ENCODE measurements at regions not wholly inside any gene's neighbourhood (a gene's known extent, or its start where the extent isn't known, plus 50 kb on each side); places are given as distances from the start of the nearest gene placed in this dataset.
"Not testable (repeated sequence)": the region's sequence is repeated elsewhere in the genome, so short reads cannot be mapped to it uniquely, and the experiment has no call there.

DNA sequence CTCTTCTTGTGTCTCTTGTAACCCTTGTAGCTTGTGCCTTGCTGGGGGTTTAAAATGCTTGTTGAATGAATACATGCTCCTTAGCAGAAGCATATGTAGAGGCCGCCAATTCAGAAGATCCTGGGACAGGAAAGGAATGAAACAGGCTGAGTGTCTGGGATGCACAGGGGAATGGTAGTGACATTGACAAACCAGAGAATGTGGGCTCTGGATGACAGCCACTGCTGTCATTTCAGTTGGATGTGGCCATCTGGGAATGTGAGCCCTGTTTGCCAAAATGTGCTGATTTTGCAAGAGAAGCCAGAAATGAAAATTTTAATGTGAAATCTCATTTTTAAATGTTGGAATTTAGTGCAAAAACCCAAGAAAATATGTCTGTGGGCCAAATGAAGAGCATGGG, 136.8 kb downstream of the DACT1 start:
- Histone ChIP-seq H3K79me2 (ENCODE audit: low read depth) (no peaks in the 10 kb centered on the region), H3K9ac (no peak overlapping the region), H3K9me3 (ENCODE audit: low read depth) (no peaks in the 10 kb centered on the region), H2AFZ (replicated peaks) (no peak overlapping the region), H3K27ac (no peak overlapping the region), H3K4me1 (peaks cover 43% of the 10 kb centered on the region), H3K27me3 (no peaks in the 10 kb centered on the region), H3K4me3 (no peak overlapping the region), H4K20me1 (ENCODE audit: low read depth) (no peaks in the 10 kb centered on the region), H3K4me2 (no peak overlapping the region), H3K36me3 (no peaks in the 10 kb centered on the region), H3F3A (ENCODE audit: low read depth) (peaks cover 23% of the 10 kb centered on the region)
- Mint-ChIP-seq H3K4me3 (no peak overlapping the region), H3K9me3 (peaks cover 6% of the 10 kb centered on the region), H3K27me3 (ENCODE audit: insufficient read depth, low read depth) (peaks cover 7% of the 10 kb centered on the region), H3K27ac (no peak overlapping the region), H3K4me1 (peaks cover 64% of the 10 kb centered on the region), H3K36me3 (no peaks in the 10 kb centered on the region)
- no peak for TF ChIP-seq EZH2phosphoT487 (IDR thresholded peaks at IDR 0.05)
- TF ChIP-seq, protein P1, sequence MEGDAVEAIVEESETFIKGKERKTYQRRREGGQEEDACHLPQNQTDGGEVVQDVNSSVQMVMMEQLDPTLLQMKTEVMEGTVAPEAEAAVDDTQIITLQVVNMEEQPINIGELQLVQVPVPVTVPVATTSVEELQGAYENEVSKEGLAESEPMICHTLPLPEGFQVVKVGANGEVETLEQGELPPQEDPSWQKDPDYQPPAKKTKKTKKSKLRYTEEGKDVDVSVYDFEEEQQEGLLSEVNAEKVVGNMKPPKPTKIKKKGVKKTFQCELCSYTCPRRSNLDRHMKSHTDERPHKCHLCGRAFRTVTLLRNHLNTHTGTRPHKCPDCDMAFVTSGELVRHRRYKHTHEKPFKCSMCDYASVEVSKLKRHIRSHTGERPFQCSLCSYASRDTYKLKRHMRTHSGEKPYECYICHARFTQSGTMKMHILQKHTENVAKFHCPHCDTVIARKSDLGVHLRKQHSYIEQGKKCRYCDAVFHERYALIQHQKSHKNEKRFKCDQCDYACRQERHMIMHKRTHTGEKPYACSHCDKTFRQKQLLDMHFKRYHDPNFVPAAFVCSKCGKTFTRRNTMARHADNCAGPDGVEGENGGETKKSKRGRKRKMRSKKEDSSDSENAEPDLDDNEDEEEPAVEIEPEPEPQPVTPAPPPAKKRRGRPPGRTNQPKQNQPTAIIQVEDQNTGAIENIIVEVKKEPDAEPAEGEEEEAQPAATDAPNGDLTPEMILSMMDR (IDR thresholded peaks at IDR 0.05): no peak
- TF ChIP-seq EZH2 (IDR thresholded peaks at IDR 0.05): no peak
- DNase-seq (ENCODE audit: low spot score): no peak

DNA sequence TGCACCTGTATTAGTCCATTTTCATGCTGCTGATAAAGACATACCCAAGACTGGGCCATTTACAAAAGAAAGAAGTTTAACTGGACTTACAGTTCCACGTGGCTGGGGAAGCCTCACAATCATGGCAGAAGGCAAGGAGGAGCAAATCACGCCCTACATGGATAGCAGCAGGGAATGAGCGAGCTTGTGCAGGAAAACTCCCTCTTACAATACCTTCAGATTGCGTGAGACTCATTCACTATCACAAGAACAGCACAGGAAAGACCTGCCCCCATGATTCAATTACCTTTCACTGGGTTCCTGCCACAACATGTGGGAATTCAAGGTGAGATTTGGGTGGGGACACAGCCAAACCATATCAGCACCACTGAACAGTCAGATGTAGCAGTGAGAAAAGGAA, 137.4 kb downstream of the DACT1 start:
- H3K4me3 ChIP-seq; DNase-seq (ENCODE audit: low spot score); H3K4me2 ChIP-seq; H3K27me3 Mint-ChIP-seq (ENCODE audit: insufficient read depth, low read depth); H3K36me3 ChIP-seq; H3K9me3 Mint-ChIP-seq; H3K36me3 Mint-ChIP-seq; H3K9me3 ChIP-seq (ENCODE audit: low read depth); H3K79me2 ChIP-seq (ENCODE audit: low read depth); H3K27ac ChIP-seq; H3K27me3 ChIP-seq; H3K4me3 Mint-ChIP-seq; H4K20me1 ChIP-seq (ENCODE audit: low read depth); H3K9ac ChIP-seq; H2AFZ ChIP-seq (replicated peaks): not testable (repeated sequence)
- peaks cover 37% of the 10 kb centered on the region for H3K4me1 ChIP-seq
- Mint-ChIP-seq H3K27ac (peak overlapping the region; percentile 28), H3K4me1 (peaks cover 61% of the 10 kb centered on the region)
- H3F3A ChIP-seq (ENCODE audit: low read depth): peaks cover 23% of the 10 kb centered on the region

DNA sequence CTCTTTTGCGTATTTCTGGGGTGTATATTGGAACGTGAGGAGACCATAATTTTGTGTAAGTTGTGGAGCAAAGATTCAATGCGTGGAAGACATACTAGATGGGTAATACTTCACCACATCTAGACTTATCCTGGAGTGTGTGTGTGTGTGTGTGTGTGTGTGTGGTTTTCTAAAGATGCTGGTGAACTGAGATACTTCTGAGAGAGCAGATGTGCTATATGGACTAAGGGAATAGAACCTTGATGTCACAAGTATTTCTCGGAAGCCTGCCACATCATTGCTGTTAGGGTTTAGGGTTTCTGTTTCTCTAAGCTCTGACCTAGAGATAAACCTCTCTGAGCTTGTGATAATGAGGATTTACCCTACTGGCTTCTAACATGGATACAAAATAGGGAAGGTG, 138.8 kb downstream of the DACT1 start:
- TF ChIP-seq, protein P1 (IDR thresholded peaks at IDR 0.05): no peak
- TF ChIP-seq EZH2phosphoT487 (IDR thresholded peaks at IDR 0.05) (no peak), EZH2 (IDR thresholded peaks at IDR 0.05) (no peak)
- Histone ChIP-seq H2AFZ (replicated peaks) (no peak overlapping the region), H3K4me3 (no peak overlapping the region), H3K4me2 (no peak overlapping the region), H3K27me3 (no peaks in the 10 kb centered on the region), H3K27ac (no peak overlapping the region), H3K9ac (no peak overlapping the region), H3K4me1 (peaks cover 31% of the 10 kb centered on the region), H3K9me3 (ENCODE audit: low read depth) (no peaks in the 10 kb centered on the region), H3K79me2 (ENCODE audit: low read depth) (no peaks in the 10 kb centered on the region), H3K36me3 (no peaks in the 10 kb centered on the region), H4K20me1 (ENCODE audit: low read depth) (no peaks in the 10 kb centered on the region), H3F3A (ENCODE audit: low read depth) (peaks cover 23% of the 10 kb centered on the region)
- no peaks in the 10 kb centered on the region for H3K36me3 Mint-ChIP-seq
- no peak overlapping the region for H3K4me3 Mint-ChIP-seq
- peaks cover 7% of the 10 kb centered on the region for H3K27me3 Mint-ChIP-seq (ENCODE audit: insufficient read depth, low read depth)
- peaks cover 51% of the 10 kb centered on the region for H3K4me1 Mint-ChIP-seq
- no peak overlapping the region for H3K27ac Mint-ChIP-seq
- no peak for DNase-seq (ENCODE audit: low spot score)
- H3K9me3 Mint-ChIP-seq: peaks cover 6% of the 10 kb centered on the region

DNA sequence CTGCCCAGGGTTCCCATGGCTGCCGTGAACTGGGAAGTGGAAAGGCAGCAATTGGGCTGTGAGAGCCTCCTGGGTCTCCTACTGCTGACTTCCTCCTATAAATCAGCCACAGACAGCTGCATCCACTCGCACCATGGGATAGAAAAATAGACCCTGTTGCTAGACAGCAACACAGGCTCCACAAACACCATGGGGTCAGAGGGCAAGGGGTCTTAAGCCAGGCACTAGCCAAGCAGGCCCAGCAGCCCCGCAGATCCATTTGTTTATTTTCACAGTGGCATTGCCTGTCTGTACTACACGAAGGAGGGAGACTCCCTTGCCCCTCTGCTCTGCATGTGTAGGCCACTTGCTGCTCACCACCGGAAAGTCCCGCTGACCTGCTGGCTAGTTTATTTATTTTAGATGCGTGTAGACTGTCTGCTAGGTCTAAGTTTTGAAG, 139.8 kb downstream of the DACT1 start:
- Mint-ChIP-seq H3K27me3 (ENCODE audit: insufficient read depth, low read depth) (peaks cover 7% of the 10 kb centered on the region), H3K36me3 (no peaks in the 10 kb centered on the region), H3K4me3 (peak overlapping the region; percentile 2), H3K4me1 (peaks cover 46% of the 10 kb centered on the region), H3K9me3 (peaks cover 6% of the 10 kb centered on the region), H3K27ac (peak overlapping the region; percentile 58)
- H3F3A ChIP-seq (ENCODE audit: low read depth): peaks cover 13% of the 10 kb centered on the region
- no peaks in the 10 kb centered on the region for H3K36me3 ChIP-seq
- TF ChIP-seq, protein P1 (IDR thresholded peaks at IDR 0.05): no peak
- TF ChIP-seq EZH2phosphoT487 (IDR thresholded peaks at IDR 0.05) (no peak), EZH2 (IDR thresholded peaks at IDR 0.05) (no peak)
- no peak overlapping the region for H3K9ac ChIP-seq
- peaks cover 22% of the 10 kb centered on the region for H3K4me1 ChIP-seq
- H3K27ac ChIP-seq: no peak overlapping the region
- peak; percentile 18 for DNase-seq (ENCODE audit: low spot score)
- no peaks in the 10 kb centered on the region for H3K79me2 ChIP-seq (ENCODE audit: low read depth)
- no peak overlapping the region for H3K4me3 ChIP-seq
- no peak overlapping the region for H3K4me2 ChIP-seq
- no peaks in the 10 kb centered on the region for H3K27me3 ChIP-seq
- no peaks in the 10 kb centered on the region for H3K9me3 ChIP-seq (ENCODE audit: low read depth)
- H4K20me1 ChIP-seq (ENCODE audit: low read depth): no peaks in the 10 kb centered on the region
- H2AFZ ChIP-seq (replicated peaks): no peak overlapping the region

Measured in neural progenitor cell (in vitro differentiated cells).